ENCODE measurements at regions not wholly inside any gene's neighbourhood (a gene's known extent, or its start where the extent isn't known, plus 50 kb on each side); places are given as distances from the start of the nearest gene placed in this dataset.
"Not testable (repeated sequence)": the region's sequence is repeated elsewhere in the genome, so short reads cannot be mapped to it uniquely, and the experiment has no call there.

- no peaks in the 10 kb centered on the region for H3K27me3 Mint-ChIP-seq (ENCODE audit: low read depth)
- no peaks in the 10 kb centered on the region for H3K4me1 Mint-ChIP-seq (ENCODE audit: low read depth)
- H3K36me3 Mint-ChIP-seq (ENCODE audit: low read depth): no peaks in the 10 kb centered on the region
- DNase-seq (ENCODE audit: low spot score): no peak
- H3K4me3 Mint-ChIP-seq (ENCODE audit: unreplicated experiment): no peak overlapping the region
- no peaks in the 10 kb centered on the region for H3K9me3 Mint-ChIP-seq (ENCODE audit: low read depth)
- no peak for TF ChIP-seq CTCF (IDR thresholded peaks at IDR 0.05)
- no peak overlapping the region for H3K27ac Mint-ChIP-seq (ENCODE audit: unreplicated experiment)
These were observed 64.4 kb upstream of the PTHLH start for GRCh38 chr12:28036940-28037339.

GRCh38 chr12:28040246-28040645 is 67.7 kb upstream of the PTHLH start:
- Mint-ChIP-seq H3K4me3 (ENCODE audit: unreplicated experiment) (no peak overlapping the region), H3K27me3 (ENCODE audit: low read depth) (no peaks in the 10 kb centered on the region), H3K27ac (ENCODE audit: unreplicated experiment) (no peak overlapping the region), H3K9me3 (ENCODE audit: low read depth) (peaks cover 7% of the 10 kb centered on the region), H3K4me1 (ENCODE audit: low read depth) (no peaks in the 10 kb centered on the region), H3K36me3 (ENCODE audit: low read depth) (no peaks in the 10 kb centered on the region)
- DNase-seq (ENCODE audit: low spot score): no peak
- TF ChIP-seq CTCF (IDR thresholded peaks at IDR 0.05): no peak

DNA sequence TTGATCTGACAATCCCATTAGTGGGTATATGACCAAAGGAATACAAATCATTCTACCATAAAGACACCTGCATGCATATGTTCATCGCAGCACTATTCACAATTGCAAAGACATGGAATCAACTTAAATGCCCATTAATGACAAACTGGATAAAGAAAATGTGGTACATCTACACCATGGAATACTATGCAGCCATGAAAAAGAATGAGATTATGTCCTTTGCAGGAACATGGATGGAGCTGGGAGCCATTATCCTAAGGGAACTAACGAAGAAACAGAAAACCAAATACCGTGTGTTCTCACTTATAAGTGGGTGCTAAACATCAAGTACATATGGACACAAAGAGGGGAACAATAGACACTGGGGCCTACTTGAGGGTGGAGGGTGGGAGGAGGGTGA is 74.1 kb upstream of the PTHLH start:
- H3K4me1 Mint-ChIP-seq (ENCODE audit: low read depth); H3K4me3 Mint-ChIP-seq (ENCODE audit: unreplicated experiment); H3K27ac Mint-ChIP-seq (ENCODE audit: unreplicated experiment); H3K27me3 Mint-ChIP-seq (ENCODE audit: low read depth); DNase-seq (ENCODE audit: low spot score); H3K36me3 Mint-ChIP-seq (ENCODE audit: low read depth): not testable (repeated sequence)
- peaks cover 15% of the 10 kb centered on the region for H3K9me3 Mint-ChIP-seq (ENCODE audit: low read depth)

DNA sequence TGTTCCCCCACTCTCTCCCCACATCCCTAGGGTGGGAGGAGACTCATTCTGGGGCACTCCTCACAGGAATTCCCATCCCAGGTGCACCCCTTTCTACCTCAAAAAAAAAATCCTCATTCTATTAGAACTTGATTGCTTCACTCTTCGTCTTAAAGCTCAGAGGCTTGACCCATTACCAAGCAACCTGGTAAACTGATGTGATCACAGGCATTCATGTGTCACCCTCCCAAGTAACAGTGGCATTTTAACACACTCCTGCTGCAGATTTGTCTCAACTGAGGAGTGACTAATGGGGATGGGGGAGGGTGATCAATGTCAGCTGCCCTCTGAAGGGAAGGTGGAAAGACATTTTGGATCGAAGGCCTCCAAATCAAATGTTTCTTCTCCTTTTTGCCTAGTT is 78.1 kb upstream of the PTHLH start:
- peaks cover 8% of the 10 kb centered on the region for H3K9me3 Mint-ChIP-seq (ENCODE audit: low read depth)
- no peak for TF ChIP-seq CTCF (IDR thresholded peaks at IDR 0.05)
- no peak overlapping the region for H3K4me3 Mint-ChIP-seq (ENCODE audit: unreplicated experiment)
- H3K4me1 Mint-ChIP-seq (ENCODE audit: low read depth): no peaks in the 10 kb centered on the region
- DNase-seq (ENCODE audit: low spot score): no peak
- H3K27ac Mint-ChIP-seq (ENCODE audit: unreplicated experiment): no peak overlapping the region
- peaks cover 2% of the 10 kb centered on the region for H3K36me3 Mint-ChIP-seq (ENCODE audit: low read depth)
- H3K27me3 Mint-ChIP-seq (ENCODE audit: low read depth): no peaks in the 10 kb centered on the region

DNA sequence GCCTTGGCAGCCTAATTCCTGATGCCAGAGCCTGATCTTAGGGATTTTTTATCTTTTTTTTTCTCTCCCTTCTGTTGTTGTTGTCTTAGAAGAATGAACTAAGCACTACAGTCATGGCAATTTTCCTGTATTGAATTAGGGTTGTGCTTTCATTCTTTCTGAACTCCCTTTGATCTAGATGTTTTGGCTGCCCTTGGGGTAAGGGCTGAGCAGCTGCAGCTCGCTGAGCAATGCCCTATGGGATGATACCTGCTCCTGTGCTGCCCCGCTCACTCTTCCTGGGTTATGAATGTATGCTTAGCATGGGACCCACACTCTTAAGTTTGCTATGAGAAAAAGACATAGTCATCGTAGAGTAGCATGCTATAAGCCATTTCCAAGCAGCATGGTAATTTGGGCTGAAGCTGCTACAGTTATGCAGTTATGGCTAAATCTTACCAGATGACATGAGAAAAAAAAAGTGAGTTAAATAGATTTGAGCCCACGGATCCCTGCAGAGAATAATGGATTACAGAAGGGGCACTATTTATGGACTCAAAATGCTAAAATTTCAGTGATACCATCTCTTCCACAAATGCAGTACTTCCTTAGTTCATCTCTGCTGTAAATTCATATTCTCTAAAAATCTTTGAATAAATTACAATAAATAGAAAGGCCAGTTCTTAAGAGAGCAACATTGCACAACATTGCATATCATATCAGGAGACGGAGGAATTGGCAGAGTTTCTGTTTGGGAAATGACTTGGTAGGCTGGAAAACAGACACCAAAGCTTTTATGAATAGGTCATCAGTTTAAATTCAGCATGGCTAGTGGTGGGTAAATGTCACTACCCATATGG is 79.2 kb upstream of the PTHLH start:
- H3K4me1 Mint-ChIP-seq (ENCODE audit: low read depth): no peaks in the 10 kb centered on the region
- H3K36me3 Mint-ChIP-seq (ENCODE audit: low read depth): no peaks in the 10 kb centered on the region
- DNase-seq (ENCODE audit: low spot score): no peak
- H3K27ac Mint-ChIP-seq (ENCODE audit: unreplicated experiment): no peak overlapping the region
- H3K27me3 Mint-ChIP-seq (ENCODE audit: low read depth): no peaks in the 10 kb centered on the region
- peaks cover under 1% of the 10 kb centered on the region for H3K9me3 Mint-ChIP-seq (ENCODE audit: low read depth)
- H3K4me3 Mint-ChIP-seq (ENCODE audit: unreplicated experiment): no peak overlapping the region
- TF ChIP-seq CTCF (IDR thresholded peaks at IDR 0.05): no peak

DNA sequence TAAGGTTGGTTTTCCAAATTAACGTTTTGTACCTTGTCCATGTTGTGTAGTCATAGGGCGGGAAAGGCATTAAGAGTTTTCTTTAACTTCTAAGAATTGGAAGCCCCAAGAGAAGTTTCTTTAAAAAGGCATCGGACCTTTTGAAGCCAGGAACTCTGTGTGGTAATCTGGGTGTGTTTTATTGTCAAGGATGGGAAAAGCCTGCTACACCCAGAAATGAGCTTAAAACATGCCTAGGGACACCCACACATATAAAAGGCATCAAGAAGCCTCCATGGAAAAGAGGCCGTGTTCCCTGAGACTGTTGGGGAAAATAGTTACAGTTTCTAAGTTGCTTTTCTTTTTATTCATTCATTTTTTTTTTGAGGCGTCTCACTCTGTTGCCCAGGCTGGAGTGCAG is 81.0 kb upstream of the PTHLH start:
- Mint-ChIP-seq H3K27ac (ENCODE audit: unreplicated experiment) (no peak overlapping the region), H3K27me3 (ENCODE audit: low read depth) (no peaks in the 10 kb centered on the region), H3K9me3 (ENCODE audit: low read depth) (no peaks in the 10 kb centered on the region), H3K4me1 (ENCODE audit: low read depth) (no peaks in the 10 kb centered on the region), H3K4me3 (ENCODE audit: unreplicated experiment) (no peak overlapping the region), H3K36me3 (ENCODE audit: low read depth) (no peaks in the 10 kb centered on the region)
- DNase-seq (ENCODE audit: low spot score): no peak
- no peak for TF ChIP-seq CTCF (IDR thresholded peaks at IDR 0.05)

Measured in chondrocyte (in vitro differentiated cells).